Stimulated activated CD8-positive, alpha-beta memory T cell treated with anti-CD3 and anti-CD28 coated beads, Interleukin-2, amount 100 ng/mL, for 48 hours (primary cell): ENCODE measurements at regions not wholly inside any gene's neighbourhood (a gene's known extent, or its start where the extent isn't known, plus 50 kb on each side); places are given as distances from the start of the nearest gene placed in this dataset.

Experiments
- DNase-seq, 2 donors: peaks; one replicate each; pipeline ENCODE4 v3.0.0-alpha.2; 2020; ENCODE audit warnings: low read depth in 2 of 2

- no peak for DNase-seq
Measured at GRCh38 chr9:107210775-107211174, 72.3 kb upstream of the RAD23B start.

GRCh38 chr9:107211284-107211923 lies 71.7 kb upstream of the RAD23B start:
- no peak for DNase-seq

GRCh38 chr9:107212613-107213012 lies 70.5 kb upstream of the RAD23B start:
- no peak for DNase-seq

DNA sequence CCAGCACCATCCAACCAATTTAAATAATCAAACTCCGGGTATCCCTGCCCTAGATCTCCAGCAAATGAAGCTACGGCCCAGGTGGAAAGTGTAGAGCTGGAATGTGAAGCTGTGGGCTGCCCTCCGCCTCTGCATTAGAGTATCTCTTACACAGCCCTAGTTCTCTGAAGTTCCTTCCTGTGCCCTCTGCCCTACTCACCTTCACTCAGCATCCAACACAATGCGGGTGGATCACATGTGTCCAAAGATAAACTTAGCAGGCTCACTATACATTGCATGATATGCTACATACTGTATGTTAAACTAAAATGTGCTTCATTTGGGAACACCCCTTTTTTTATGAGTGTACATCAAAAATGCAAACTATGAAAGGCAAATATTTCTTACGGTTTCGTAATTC lies 70.0 kb upstream of the RAD23B start:
- DNase-seq: no peak

GRCh38 chr9:107213561-107214028 lies 69.5 kb upstream of the RAD23B start:
- DNase-seq: peak; percentile 2 to 4

- DNase-seq: no peak
Measured at GRCh38 chr9:107214381-107214780, 68.7 kb upstream of the RAD23B start.

- no peak for DNase-seq
Measured at GRCh38 chr9:107214915-107215314, 68.2 kb upstream of the RAD23B start.

GRCh38 chr9:107215381-107215780 lies 67.7 kb upstream of the RAD23B start:
- no peak for DNase-seq

DNA sequence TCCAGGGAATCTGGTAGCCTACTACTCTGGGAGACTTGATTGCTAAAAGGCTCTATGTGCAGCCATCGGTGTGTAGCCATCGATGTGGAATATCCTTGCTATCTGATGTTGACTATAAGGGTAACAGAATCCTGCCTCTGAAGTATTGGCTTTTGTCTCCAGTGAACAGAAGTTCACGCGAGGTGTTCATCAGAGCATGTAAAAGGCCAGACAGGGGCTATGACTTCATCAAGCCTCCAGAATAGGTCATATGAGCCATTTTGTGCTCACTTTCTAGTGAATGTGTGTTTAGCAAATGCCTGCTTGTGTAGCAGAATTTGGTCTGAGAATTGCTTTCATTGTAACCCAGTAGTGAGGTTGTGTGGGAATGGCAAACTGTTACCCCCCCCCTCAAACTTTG lies 66.8 kb upstream of the RAD23B start:
- DNase-seq: no peak

- DNase-seq: no peak
Measured at GRCh38 chr9:107218829-107219485, 64.1 kb upstream of the RAD23B start.

GRCh38 chr9:107219486-107220077 lies 63.5 kb upstream of the RAD23B start:
- no peak for DNase-seq

GRCh38 chr9:107221321-107221720 lies 61.8 kb upstream of the RAD23B start:
- DNase-seq: no peak

GRCh38 chr9:107222020-107222522 lies 61.0 kb upstream of the RAD23B start:
- DNase-seq: no peak

- DNase-seq: no peak
Measured at GRCh38 chr9:107223381-107223780, 59.7 kb upstream of the RAD23B start.

DNA sequence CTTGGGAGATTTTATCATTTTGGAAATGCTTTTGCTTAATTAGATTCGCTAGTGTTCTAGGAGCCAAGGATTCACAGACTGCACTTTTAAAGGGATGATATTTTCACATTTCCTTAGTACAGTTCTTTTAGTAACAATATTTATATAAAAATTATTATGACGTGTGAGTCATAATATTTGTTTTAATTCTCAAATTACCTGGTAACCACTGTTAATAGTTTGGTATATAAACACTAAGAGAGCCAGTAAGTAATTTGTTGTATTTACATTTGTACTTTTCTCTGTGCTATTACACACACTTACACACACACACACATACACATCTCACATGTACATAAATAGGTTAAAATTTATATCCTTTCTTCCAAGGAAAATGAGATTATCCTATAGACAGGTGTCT lies 58.8 kb upstream of the RAD23B start:
- DNase-seq: no peak

GRCh38 chr9:107226421-107226820 lies 56.7 kb upstream of the RAD23B start:
- DNase-seq: no peak

DNA sequence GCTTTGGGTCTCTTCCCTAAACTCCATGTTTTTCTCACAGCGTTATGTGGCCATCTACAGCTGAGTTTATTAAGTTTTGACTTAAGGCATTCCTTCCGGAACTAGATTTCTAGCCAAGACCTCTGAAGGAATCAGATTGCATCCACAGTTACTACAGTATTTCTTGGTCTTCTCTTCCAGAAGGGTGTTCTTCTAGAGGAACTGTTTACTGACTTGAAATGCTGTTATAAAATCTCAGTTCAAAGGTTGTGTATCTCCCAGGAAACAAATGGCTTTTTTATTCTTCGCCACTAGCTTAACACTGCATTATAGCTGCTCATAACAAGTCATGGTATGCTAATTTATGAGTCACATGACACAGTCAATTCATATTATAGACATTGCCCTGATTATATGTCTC lies 55.3 kb upstream of the RAD23B start:
- DNase-seq: no peak

- no peak for DNase-seq
Measured at GRCh38 chr9:107228496-107229039, 54.5 kb upstream of the RAD23B start.

DNA sequence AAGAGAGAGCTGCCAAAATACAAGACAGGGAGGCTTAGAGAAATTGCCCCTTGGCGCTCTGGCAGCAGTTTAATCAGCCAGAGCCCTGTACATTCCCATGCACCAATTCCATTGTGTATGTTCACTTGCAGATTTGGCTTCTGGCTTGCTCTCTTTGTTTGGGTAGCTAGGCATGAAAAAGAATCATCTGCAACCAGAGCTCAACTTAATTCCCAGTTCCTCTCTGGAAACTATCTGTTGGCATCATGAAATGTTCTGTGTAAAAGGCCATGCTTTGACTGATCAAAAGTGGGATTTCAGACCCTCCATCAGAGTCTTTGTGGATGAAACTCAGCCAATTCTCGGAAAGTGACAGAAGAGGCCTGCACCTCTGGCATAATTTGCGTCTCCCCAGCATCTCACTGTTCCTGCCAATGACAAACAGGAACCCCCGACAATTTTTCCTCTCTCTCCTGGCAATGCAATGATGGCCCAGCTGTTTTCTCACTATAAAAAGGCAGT lies 53.8 kb upstream of the RAD23B start:
- DNase-seq: no peak
